GM23338 (cell line): ENCODE measurements at regions not wholly inside any gene's neighbourhood (a gene's known extent, or its start where the extent isn't known, plus 50 kb on each side); places are given as distances from the start of the nearest gene placed in this dataset.
A peak's percentile ranks its signal among the peaks of the same experiment; 100 is the strongest.

ENCODE experiments used
- ATAC-seq: fragments of 200-7000 bp; cut with Tn5 transposase; 3 replicates; pipeline ENCODE4 v1.9.1; 2020
- DNase-seq: peaks from one replicate; pipeline ENCODE4 v3.0.0-alpha.2; 2015; ENCODE audit warnings: low spot score
- H2AFZ ChIP-seq: fragments of 200-600 bp; sonication (generic); 2 replicates; pipeline ENCODE4 v1.8.0; 2016; ENCODE audit warnings: antibody characterized with exemption, mild to moderate bottlenecking, moderate library complexity
- H3F3A ChIP-seq: fragments of 200-600 bp; sonication (generic); replicated peaks from 2 replicates; pipeline ENCODE4 v1.8.0; 2017; ENCODE audit warnings: antibody characterized with exemption, mixed run types, low read depth
- H3K27ac ChIP-seq: fragments of 200-600 bp; sonication (generic); 2 replicates; pipeline ENCODE4 v1.6.1; 2016; ENCODE audit warnings: low read depth
- H3K27me3 ChIP-seq: fragments of 200-600 bp; sonication (generic); 2 replicates; pipeline ENCODE4 v1.8.0; 2016; ENCODE audit warnings: mild to moderate bottlenecking, mixed run types, moderate library complexity; ENCODE audit not compliant: insufficient read depth
- H3K36me3 ChIP-seq: fragments of 200-600 bp; sonication (generic); 2 replicates; pipeline ENCODE4 v1.8.0; 2016; ENCODE audit warnings: mild to moderate bottlenecking; ENCODE audit not compliant: insufficient read depth
- H3K4me1 ChIP-seq: fragments of 200-600 bp; sonication (generic); 2 replicates; pipeline ENCODE4 v1.8.0; 2016; ENCODE audit warnings: mild to moderate bottlenecking, moderate library complexity; ENCODE audit not compliant: insufficient read depth
- H3K4me2 ChIP-seq: fragments of 200-600 bp; sonication (generic); 2 replicates; pipeline ENCODE4 v1.7.1; 2017; ENCODE audit warnings: mixed run types
- H3K4me3 ChIP-seq: fragments of 200-600 bp; sonication (generic); 2 replicates; pipeline ENCODE4 v1.6.1; 2016; ENCODE audit warnings: mixed run types
- H3K79me2 ChIP-seq: fragments of 200-600 bp; sonication (generic); replicated peaks from 2 replicates; pipeline ENCODE4 v1.8.0; 2017; ENCODE audit warnings: mild to moderate bottlenecking; ENCODE audit not compliant: insufficient read depth
- H3K9me2 ChIP-seq: fragments of 200-600 bp; sonication (generic); 2 replicates; pipeline ENCODE4 v1.8.0; 2017; ENCODE audit not compliant: insufficient read depth
- H4K20me1 ChIP-seq: fragments of 200-600 bp; sonication (generic); replicated peaks from 2 replicates; pipeline ENCODE4 v1.8.0; 2017; ENCODE audit warnings: mild to moderate bottlenecking; ENCODE audit not compliant: insufficient read depth
- H3K27ac Mint-ChIP-seq: 2 replicates; pipeline ENCODE4 v1.8.0; 2020; ENCODE audit warnings: inconsistent platforms, mild to moderate bottlenecking, moderate library complexity, mixed read lengths
- H3K27me3 Mint-ChIP-seq: 3 replicates; pipeline ENCODE4 v1.8.0; 2022; ENCODE audit warnings: low read depth, mild to moderate bottlenecking, moderate library complexity, mixed read lengths, inconsistent platforms; ENCODE audit not compliant: insufficient read depth, poor library complexity
- H3K36me3 Mint-ChIP-seq: 3 replicates; pipeline ENCODE4 v1.8.0; 2021; ENCODE audit warnings: low read depth, mild to moderate bottlenecking, inconsistent platforms, moderate library complexity, mixed read lengths
- H3K4me1 Mint-ChIP-seq: 3 replicates; pipeline ENCODE4 v1.8.0; 2020; ENCODE audit warnings: mild to moderate bottlenecking, inconsistent platforms, mixed read lengths
- H3K4me3 Mint-ChIP-seq: 3 replicates; pipeline ENCODE4 v1.8.0; 2021; ENCODE audit warnings: moderate library complexity, mild to moderate bottlenecking, inconsistent platforms, mixed read lengths
- H3K9me3 Mint-ChIP-seq: 3 replicates; pipeline ENCODE4 v1.8.0; 2020; ENCODE audit warnings: moderate library complexity, mild to moderate bottlenecking, inconsistent platforms, mixed read lengths
- CREB1 ChIP-seq: fragments of 250-450 bp; sonication (Bioruptor Pico); IDR thresholded peaks from 2 replicates; pipeline ENCODE4 v1.5.0; 2020; ENCODE audit warnings: low read depth, mild to moderate bottlenecking, moderate library complexity
- CTCF ChIP-seq, 2 experiments: fragments of 200-600 bp in 1 of 2; sonication (generic) in 1 of 2; conservative IDR thresholded peaks; 2 replicates each; pipeline versions ENCODE4 v1.5.1 to v1.6.1; 2016 to 2017; ENCODE audit warnings: antibody characterized with exemption in 2 of 2, low read depth in 2 of 2, mild to moderate bottlenecking in 2 of 2, moderate library complexity in 1 of 2
- ETS1 ChIP-seq: IDR thresholded peaks from 2 replicates; pipeline ENCODE4 v1.6.1; 2016; ENCODE audit warnings: antibody characterized with exemption
- EZH2 ChIP-seq: fragments of 200-600 bp; sonication (generic); IDR thresholded peaks from one replicate; pipeline ENCODE4 v1.8.0; 2017; ENCODE audit warnings: antibody characterized with exemption, mild to moderate bottlenecking, low read depth; ENCODE audit not compliant: unreplicated experiment
- EZH2phosphoT487 ChIP-seq: fragments of 200-600 bp; sonication (generic); IDR thresholded peaks from one replicate; pipeline ENCODE4 v1.8.1; 2018; ENCODE audit warnings: antibody characterized with exemption; ENCODE audit not compliant: unreplicated experiment
- JUNB ChIP-seq: IDR thresholded peaks from one replicate; pipeline ENCODE4 v1.6.1; 2016; ENCODE audit warnings: antibody characterized with exemption; ENCODE audit not compliant: unreplicated experiment
- NANOG ChIP-seq: IDR thresholded peaks from 2 replicates; pipeline ENCODE4 v1.6.1; 2016; ENCODE audit warnings: antibody characterized with exemption, borderline replicate concordance
- POLR2AphosphoS5 ChIP-seq: IDR thresholded peaks from 2 replicates; pipeline ENCODE4 v1.6.1; 2016; ENCODE audit warnings: antibody characterized with exemption, low read depth
- REST ChIP-seq: IDR thresholded peaks from one replicate; pipeline ENCODE4 v1.6.1; 2018; ENCODE audit warnings: antibody characterized with exemption; ENCODE audit not compliant: unreplicated experiment
- STAT1 ChIP-seq: IDR thresholded peaks from one replicate; pipeline ENCODE4 v1.6.1; 2016; ENCODE audit warnings: antibody characterized with exemption; ENCODE audit not compliant: unreplicated experiment
- ZNF331 ChIP-seq: fragments of 250-450 bp; sonication (Bioruptor Pico); IDR thresholded peaks from 2 replicates; pipeline ENCODE4 v1.5.0; 2020; ENCODE audit warnings: low read depth, mild to moderate bottlenecking, moderate library complexity

- TF ChIP-seq EZH2phosphoT487 = no peak
- TF ChIP-seq ZNF331 (CRISPR knock-in tag) = no peak
- TF ChIP-seq JUNB = no peak
- no peak for TF ChIP-seq NANOG
- no peak for TF ChIP-seq ETS1
- no peak for TF ChIP-seq REST
- TF ChIP-seq STAT1 = no peak
- no peak for TF ChIP-seq POLR2AphosphoS5
- TF ChIP-seq CTCF (conservative IDR thresholded peaks at IDR 0.05; ENCODE audit: low read depth in 2 of 2) = no peak
- no peak for TF ChIP-seq EZH2
- no peak for TF ChIP-seq CREB1 (CRISPR knock-in tag)
- ATAC-seq = peak; percentile 72
- Histone ChIP-seq H4K20me1 (no peaks in the 10 kb centered on the region), H2AFZ (no peak overlapping the region), H3K27ac (no peak overlapping the region), H3K27me3 (no peaks in the 10 kb centered on the region), H3K36me3 (no peaks in the 10 kb centered on the region), H3K4me2 (peak overlapping the region; percentile 1; the same call in 1 of the 2 replicates), H3K79me2 (no peaks in the 10 kb centered on the region), H3K4me3 (no peak overlapping the region), H3F3A (no peaks in the 10 kb centered on the region), H3K9me2 (no peaks in the 10 kb centered on the region), H3K4me1 (peaks cover 26% of the 10 kb centered on the region)
- Mint-ChIP-seq H3K27me3 (peaks cover 2% of the 10 kb centered on the region), H3K36me3 (no peaks in the 10 kb centered on the region), H3K27ac (no peak overlapping the region), H3K4me3 (no peak overlapping the region), H3K9me3 (no peaks in the 10 kb centered on the region), H3K4me1 (peaks cover 30% of the 10 kb centered on the region)
- DNase-seq = peak; percentile 32
Measured at GRCh38 chr13:72638059-72638815, 89.2 kb downstream of the MZT1 start.
